ENCODE measurements at regions not wholly inside any gene's neighbourhood (a gene's known extent, or its start where the extent isn't known, plus 50 kb on each side); places are given as distances from the start of the nearest gene placed in this dataset.

DNA sequence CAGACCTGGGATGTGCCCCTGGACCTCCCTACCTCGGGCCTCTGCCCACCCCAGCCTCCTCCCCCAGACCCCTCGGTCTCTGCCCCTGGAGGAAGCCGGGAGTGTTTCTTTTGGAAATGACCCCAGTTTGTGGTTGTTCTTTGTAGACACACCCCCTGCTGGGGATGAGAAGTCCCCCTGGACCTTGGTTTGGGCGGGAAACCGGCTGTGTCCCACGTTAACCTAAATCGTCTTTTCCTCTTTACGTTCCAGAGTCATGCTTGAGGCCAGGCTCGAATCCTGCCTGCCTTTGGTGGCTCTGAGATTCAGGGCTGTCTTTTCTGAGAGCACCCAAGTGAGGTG lies 116.6 kb downstream of the METRNL start:
- TF ChIP-seq, protein P1, sequence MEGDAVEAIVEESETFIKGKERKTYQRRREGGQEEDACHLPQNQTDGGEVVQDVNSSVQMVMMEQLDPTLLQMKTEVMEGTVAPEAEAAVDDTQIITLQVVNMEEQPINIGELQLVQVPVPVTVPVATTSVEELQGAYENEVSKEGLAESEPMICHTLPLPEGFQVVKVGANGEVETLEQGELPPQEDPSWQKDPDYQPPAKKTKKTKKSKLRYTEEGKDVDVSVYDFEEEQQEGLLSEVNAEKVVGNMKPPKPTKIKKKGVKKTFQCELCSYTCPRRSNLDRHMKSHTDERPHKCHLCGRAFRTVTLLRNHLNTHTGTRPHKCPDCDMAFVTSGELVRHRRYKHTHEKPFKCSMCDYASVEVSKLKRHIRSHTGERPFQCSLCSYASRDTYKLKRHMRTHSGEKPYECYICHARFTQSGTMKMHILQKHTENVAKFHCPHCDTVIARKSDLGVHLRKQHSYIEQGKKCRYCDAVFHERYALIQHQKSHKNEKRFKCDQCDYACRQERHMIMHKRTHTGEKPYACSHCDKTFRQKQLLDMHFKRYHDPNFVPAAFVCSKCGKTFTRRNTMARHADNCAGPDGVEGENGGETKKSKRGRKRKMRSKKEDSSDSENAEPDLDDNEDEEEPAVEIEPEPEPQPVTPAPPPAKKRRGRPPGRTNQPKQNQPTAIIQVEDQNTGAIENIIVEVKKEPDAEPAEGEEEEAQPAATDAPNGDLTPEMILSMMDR (IDR thresholded peaks at IDR 0.05): no peak
- TF ChIP-seq POLR2A (IDR thresholded peaks at IDR 0.05): no peak
- TF ChIP-seq EP300 (IDR thresholded peaks at IDR 0.05; ENCODE audit: low read depth): no peak
- no peak for TF ChIP-seq POLR2AphosphoS5 (IDR thresholded peaks at IDR 0.05)
